Endothelial cell of umbilical vein (primary cell): ENCODE measurements at regions not wholly inside any gene's neighbourhood (a gene's known extent, or its start where the extent isn't known, plus 50 kb on each side); places are given as distances from the start of the nearest gene placed in this dataset.

Experiments used
- BruUV-seq: library from RNA; stranded (reverse); fragments of 400-500 nt; replicated peaks from 2 replicates; lab custom pipeline; 2021; lab: Mats Ljungman, UMichigan
- CTCF ChIA-PET: fragments of 300-600, 350-600 bp; sonication (Branson Sonifier 250); formaldehyde crosslinking; loops from one replicate; lab custom pipeline; 2021; ENCODE audit warnings: antibody characterized with exemption, inconsistent platforms; lab: Charles Lee
- POLR2A ChIA-PET: fragments of 300-600, 350-600 bp; sonication (Branson Sonifier 250); formaldehyde crosslinking; loops from one replicate; lab custom pipeline; 2021; ENCODE audit warnings: antibody characterized with exemption, inconsistent platforms; lab: Charles Lee
- DNase-seq: peaks from one replicate; pipeline ENCODE4 v3.0.0-alpha.2; 2011; ENCODE audit warnings: low read depth, low spot score
- FAIRE-seq: peaks from 2 replicates; lab custom pipeline; 2011; peaks lifted over from hg19 to GRCh38; lab: Jason Lieb, UNC
- H2AFZ ChIP-seq: 2 replicates; pipeline ENCODE4 v1.6.0; 2012; ENCODE audit warnings: low read depth, low read length, control low read depth, inconsistent platforms
- H3K27ac ChIP-seq: 2 replicates; pipeline ENCODE4 v1.5.1; 2011; ENCODE audit warnings: low read depth, mild to moderate bottlenecking, control low read depth, low read length, moderate library complexity; ENCODE audit not compliant: insufficient read depth
- H3K27me3 ChIP-seq, 2 experiments: 2 replicates each; pipeline versions ENCODE4 v1.6.0 to v1.6.1; 2011; ENCODE audit warnings: low read length in 2 of 2, mixed read lengths in 1 of 2; ENCODE audit not compliant: control insufficient read depth in 2 of 2, insufficient read depth in 2 of 2
- H3K36me3 ChIP-seq, 2 experiments: 2 replicates in 1 of 2; 3 replicates in 1 of 2; pipeline ENCODE4 v1.5.1; 2011; ENCODE audit warnings: low read length in 2 of 2, mild to moderate bottlenecking in 1 of 2, moderate library complexity in 1 of 2; ENCODE audit not compliant: control insufficient read depth in 2 of 2, insufficient read depth in 2 of 2; ENCODE audit errors: extremely low read depth in 1 of 2
- H3K4me1 ChIP-seq: 3 replicates; pipeline ENCODE4 v1.5.1; 2011; ENCODE audit warnings: mild to moderate bottlenecking, low read length; ENCODE audit not compliant: control insufficient read depth, insufficient read depth; ENCODE audit errors: extremely low read depth
- H3K4me2 ChIP-seq: 2 replicates; pipeline ENCODE4 v1.6.1; 2011; ENCODE audit warnings: low read length, control low read depth, mixed read lengths; ENCODE audit not compliant: insufficient read depth
- H3K4me3 ChIP-seq, 3 experiments: fragments of 200-600 bp in 1 of 3; sonication (generic), shearing (Covaris generic) in 1 of 3; replicated peaks in 1 of 3; 2 replicates each; pipeline ENCODE4 v1.5.1; 2011 to 2016; ENCODE audit warnings: control low read depth in 3 of 3, low read length in 3 of 3, mild to moderate bottlenecking in 2 of 3, inconsistent platforms in 1 of 3, low read depth in 1 of 3, moderate library complexity in 1 of 3; ENCODE audit not compliant: insufficient read depth in 1 of 3
- H3K79me2 ChIP-seq: 2 replicates; pipeline ENCODE4 v1.6.0; 2012; ENCODE audit warnings: low read length, inconsistent platforms; ENCODE audit not compliant: control insufficient read depth, insufficient read depth
- H3K9ac ChIP-seq: replicated peaks from 2 replicates; pipeline ENCODE3; 2011; ENCODE audit warnings: low read length, control low read depth; ENCODE audit not compliant: insufficient read depth; ENCODE audit errors: extremely low read depth
- H3K9me1 ChIP-seq: replicated peaks from 3 replicates; pipeline ENCODE4 v1.6.0; 2011; ENCODE audit warnings: mild to moderate bottlenecking, low read length; ENCODE audit not compliant: control insufficient read depth, insufficient read depth; ENCODE audit errors: extremely low read depth
- H3K9me3 ChIP-seq: replicated peaks from 2 replicates; pipeline ENCODE4 v1.5.1; 2012; ENCODE audit warnings: low read length, inconsistent platforms; ENCODE audit not compliant: control insufficient read depth, insufficient read depth
- H4K20me1 ChIP-seq: replicated peaks from 2 replicates; pipeline ENCODE3; 2011; ENCODE audit warnings: mild to moderate bottlenecking, low read length; ENCODE audit not compliant: control insufficient read depth, insufficient read depth; ENCODE audit errors: extremely low read depth
- EZH2 ChIP-seq: IDR thresholded peaks from 2 replicates; pipeline ENCODE4 v1.6.1; 2012; ENCODE audit warnings: borderline replicate concordance, low read depth, mild to moderate bottlenecking, moderate library complexity, low read length, inconsistent platforms; ENCODE audit not compliant: severe bottlenecking
- FOS ChIP-seq: IDR thresholded peaks from 2 replicates; pipeline ENCODE4 v1.6.1; 2011; ENCODE audit warnings: mild to moderate bottlenecking, low read length, moderate library complexity, borderline replicate concordance; ENCODE audit not compliant: insufficient read depth
- GATA2 ChIP-seq: IDR thresholded peaks from 2 replicates; pipeline ENCODE4 v1.7.0; 2011; ENCODE audit warnings: low read depth, mild to moderate bottlenecking, moderate library complexity, mixed read lengths, low read length; ENCODE audit not compliant: insufficient read length, insufficient read depth
- JUN ChIP-seq: IDR thresholded peaks from 2 replicates; pipeline ENCODE4 v1.6.1; 2011; ENCODE audit warnings: borderline replicate concordance, low read depth; ENCODE audit not compliant: insufficient read length, insufficient read depth
- MYC ChIP-seq: IDR thresholded peaks from one replicate; pipeline ENCODE4 v1.6.1; 2011; ENCODE audit warnings: mild to moderate bottlenecking, low read depth, low read length
- POLR2A ChIP-seq: IDR thresholded peaks from 2 replicates; pipeline ENCODE4 v1.6.1; 2012; ENCODE audit warnings: low read depth, mild to moderate bottlenecking, control low read depth, low read length
- POLR2AphosphoS5 ChIP-seq: IDR thresholded peaks from 2 replicates; pipeline ENCODE4 v1.6.1; 2012; ENCODE audit warnings: low read depth, mild to moderate bottlenecking, control low read depth, low read length, moderate library complexity; ENCODE audit not compliant: insufficient read depth
- dilution Hi-C: fragments of 300-500 bp; cut with MboI; formaldehyde crosslinking; loops from one replicate; pipeline ENCODE4 v1.15.0; 2019; ENCODE audit warnings: low sequenced_read_pairs; ENCODE audit not compliant: extremely low pct_ligation_motif_present
- intact Hi-C: fragments of 100-400 bp; cut with micrococcal nuclease; formaldehyde crosslinking; loops from one replicate; pipeline ENCODE4 v1.10.0; 2022
- TF ChIP-seq, protein P1 (sequence below): IDR thresholded peaks from 2 replicates; pipeline ENCODE4 v1.6.1; 2011; ENCODE audit not compliant: insufficient read depth, insufficient read length
- TF ChIP-seq, protein P2 (sequence below), 2 donors: IDR thresholded peaks; 1 replicate in 1 of 2; 2 replicates in 1 of 2; pipeline ENCODE4 v1.5.1; 2011; ENCODE audit warnings: low read length in 2 of 2, mild to moderate bottlenecking in 2 of 2, moderate library complexity in 2 of 2, control low read depth in 1 of 2, inconsistent platforms in 1 of 2, low read depth in 1 of 2; ENCODE audit not compliant: insufficient read depth in 1 of 2; ENCODE audit errors: extremely low read depth in 1 of 2

DNA sequence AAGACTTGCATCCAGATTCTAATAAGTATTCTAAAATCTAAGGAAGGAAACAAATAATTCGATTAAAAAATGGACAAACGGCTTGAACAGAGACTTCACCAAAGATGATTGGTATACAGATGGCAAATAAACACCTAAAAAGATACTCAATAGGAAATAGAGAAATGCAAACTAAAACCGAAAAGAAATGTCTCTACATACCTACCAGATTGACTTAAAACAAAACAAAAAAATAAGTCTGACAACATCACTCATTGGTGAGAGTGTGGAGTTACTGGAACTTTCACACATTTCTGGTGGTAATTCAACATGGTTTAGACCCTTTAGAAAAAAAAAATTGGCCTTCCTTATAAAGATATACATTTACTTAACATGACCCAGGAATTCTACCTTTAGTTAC, 869.8 kb downstream of the TTLL7 start:
- FAIRE-seq (no peak), DNase-seq (no peak)
- H3K36me3 ChIP-seq = no peaks in the 10 kb centered on the region
- H3K9me3 ChIP-seq = no peaks in the 10 kb centered on the region
- no peaks in the 10 kb centered on the region for H3K79me2 ChIP-seq
- no peaks in the 10 kb centered on the region for H4K20me1 ChIP-seq
- POLR2A ChIA-PET = no interaction called here
- H3K27me3 ChIP-seq = no peaks in the 10 kb centered on the region
- H3K9me1 ChIP-seq = no peaks in the 10 kb centered on the region
- no TSS peak for BruUV-seq
- H3K4me3 ChIP-seq = no peak overlapping the region
- CTCF ChIA-PET = no interaction called here
- no peak overlapping the region for H3K9ac ChIP-seq
- no peak overlapping the region for H3K27ac ChIP-seq
- H2AFZ ChIP-seq = no peak overlapping the region
- H3K4me1 ChIP-seq = no peaks in the 10 kb centered on the region
- dilution Hi-C loops = no loop called here
- H3K4me2 ChIP-seq = no peak overlapping the region
- TF ChIP-seq MYC = no peak
- no peak for TF ChIP-seq GATA2
- TF ChIP-seq POLR2AphosphoS5 = no peak
- TF ChIP-seq, protein P1, sequence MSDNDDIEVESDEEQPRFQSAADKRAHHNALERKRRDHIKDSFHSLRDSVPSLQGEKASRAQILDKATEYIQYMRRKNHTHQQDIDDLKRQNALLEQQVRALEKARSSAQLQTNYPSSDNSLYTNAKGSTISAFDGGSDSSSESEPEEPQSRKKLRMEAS = no peak
- TF ChIP-seq, protein P2, sequence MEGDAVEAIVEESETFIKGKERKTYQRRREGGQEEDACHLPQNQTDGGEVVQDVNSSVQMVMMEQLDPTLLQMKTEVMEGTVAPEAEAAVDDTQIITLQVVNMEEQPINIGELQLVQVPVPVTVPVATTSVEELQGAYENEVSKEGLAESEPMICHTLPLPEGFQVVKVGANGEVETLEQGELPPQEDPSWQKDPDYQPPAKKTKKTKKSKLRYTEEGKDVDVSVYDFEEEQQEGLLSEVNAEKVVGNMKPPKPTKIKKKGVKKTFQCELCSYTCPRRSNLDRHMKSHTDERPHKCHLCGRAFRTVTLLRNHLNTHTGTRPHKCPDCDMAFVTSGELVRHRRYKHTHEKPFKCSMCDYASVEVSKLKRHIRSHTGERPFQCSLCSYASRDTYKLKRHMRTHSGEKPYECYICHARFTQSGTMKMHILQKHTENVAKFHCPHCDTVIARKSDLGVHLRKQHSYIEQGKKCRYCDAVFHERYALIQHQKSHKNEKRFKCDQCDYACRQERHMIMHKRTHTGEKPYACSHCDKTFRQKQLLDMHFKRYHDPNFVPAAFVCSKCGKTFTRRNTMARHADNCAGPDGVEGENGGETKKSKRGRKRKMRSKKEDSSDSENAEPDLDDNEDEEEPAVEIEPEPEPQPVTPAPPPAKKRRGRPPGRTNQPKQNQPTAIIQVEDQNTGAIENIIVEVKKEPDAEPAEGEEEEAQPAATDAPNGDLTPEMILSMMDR (IDR thresholded peaks at IDR 0.05; ENCODE audit: extremely low read depth in 1 of 2, insufficient read depth in 1 of 2, low read depth in 1 of 2, low read length in 2 of 2) = no peak
- TF ChIP-seq POLR2A = no peak
- no peak for TF ChIP-seq JUN
- no peak for TF ChIP-seq EZH2
- no peak for TF ChIP-seq FOS
- intact Hi-C loops = no loop called here
